Superior temporal gyrus (tissue), 1 donor: ENCODE measurements at regions not wholly inside any gene's neighbourhood (a gene's known extent, or its start where the extent isn't known, plus 50 kb on each side); places are given as distances from the start of the nearest gene placed in this dataset.
"Not testable (repeated sequence)": the region's sequence is repeated elsewhere in the genome, so short reads cannot be mapped to it uniquely, and the experiment has no call there.

Experiments used
- DNase-seq: peaks from one replicate; pipeline ENCODE4 v3.0.0-alpha.2; 2016; ENCODE audit errors: extremely low spot score

DNA sequence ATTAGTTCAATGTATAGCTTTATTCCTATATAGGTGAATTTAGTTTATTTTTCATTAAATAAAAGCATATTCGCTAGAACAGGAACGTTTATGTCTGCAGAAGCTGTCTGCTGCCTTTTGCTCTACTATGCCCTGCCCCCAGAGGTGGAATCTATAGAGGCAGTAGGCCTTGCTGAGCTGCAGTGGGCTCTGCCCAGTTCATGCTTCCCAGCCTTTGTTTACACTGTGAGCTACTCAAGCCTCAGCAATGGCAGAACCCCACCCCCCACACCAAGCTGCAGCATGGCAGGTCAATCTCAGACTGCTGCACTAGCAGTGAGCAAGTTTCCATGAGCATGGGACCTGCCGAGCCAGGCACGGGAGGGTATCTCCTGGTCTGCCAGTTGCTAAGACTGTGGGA is 473.3 kb upstream of the CCNG1 start:
- not testable (repeated sequence) for DNase-seq

DNA sequence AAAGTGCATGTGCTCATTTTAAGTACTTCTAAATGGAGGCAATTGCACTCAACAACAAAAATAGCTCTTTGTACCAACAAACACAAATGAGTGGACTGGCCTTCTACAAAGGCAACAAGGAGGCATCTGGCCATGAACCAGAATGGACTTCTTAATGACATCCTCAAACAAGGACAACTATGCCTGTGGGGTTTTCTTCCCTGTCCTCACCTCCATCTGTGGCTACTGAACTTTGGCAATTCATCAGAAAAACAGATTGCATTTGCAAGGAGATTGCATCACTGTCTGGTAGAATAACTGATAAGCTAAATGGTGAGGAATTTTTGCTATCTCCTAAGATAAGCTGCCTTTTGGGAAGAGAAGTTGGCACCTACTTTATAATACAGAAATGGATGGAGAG is 447.3 kb upstream of the CCNG1 start:
- DNase-seq: no peak

DNA sequence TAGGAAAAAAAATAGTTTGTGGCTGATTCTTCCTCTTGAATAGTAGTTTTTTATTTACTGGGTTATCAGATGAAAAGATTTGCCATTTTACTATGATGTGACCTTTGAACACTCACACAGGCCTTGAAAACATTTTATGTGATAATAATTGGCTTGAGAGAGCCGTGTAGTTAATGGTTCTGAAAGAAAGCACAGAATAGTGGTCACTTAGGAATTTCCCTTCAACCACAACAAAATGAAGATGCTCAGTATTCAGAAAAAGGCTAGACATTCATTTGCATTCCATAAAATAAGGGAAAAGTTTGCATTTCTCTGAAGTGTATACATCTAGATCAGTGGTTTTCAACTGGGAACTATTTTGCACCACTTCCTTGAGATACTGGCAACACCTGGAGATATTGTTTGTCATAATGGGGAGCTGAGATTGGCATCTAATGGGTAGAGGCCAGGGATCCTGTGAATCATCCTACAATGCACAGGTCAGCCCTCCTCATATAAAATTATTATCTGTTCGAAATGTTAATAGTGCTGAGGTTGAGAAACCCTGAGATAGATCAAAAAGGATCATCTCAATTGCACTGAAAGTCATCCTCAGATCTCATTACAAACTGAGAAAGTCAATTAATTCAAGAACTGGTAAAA is 446.4 kb upstream of the CCNG1 start:
- no peak for DNase-seq

DNA sequence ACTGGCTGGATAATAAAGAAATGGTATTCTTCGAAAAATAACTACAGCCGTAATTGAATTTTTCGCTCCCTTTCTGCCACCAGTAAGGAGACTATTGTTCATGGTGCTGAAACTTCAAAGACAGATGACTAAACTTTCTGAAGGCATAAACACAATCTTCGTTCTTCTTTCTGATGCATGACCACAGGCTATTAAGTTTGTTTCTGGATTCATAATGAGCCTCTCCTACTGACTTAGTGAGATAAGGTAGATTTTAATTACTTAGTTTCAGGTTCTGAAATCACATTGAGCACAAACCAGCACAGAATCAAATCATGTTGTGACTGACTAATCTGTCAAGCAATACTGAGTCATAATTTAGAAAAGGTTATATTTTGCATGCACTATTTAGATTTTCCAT is 441.8 kb upstream of the CCNG1 start:
- no peak for DNase-seq

DNA sequence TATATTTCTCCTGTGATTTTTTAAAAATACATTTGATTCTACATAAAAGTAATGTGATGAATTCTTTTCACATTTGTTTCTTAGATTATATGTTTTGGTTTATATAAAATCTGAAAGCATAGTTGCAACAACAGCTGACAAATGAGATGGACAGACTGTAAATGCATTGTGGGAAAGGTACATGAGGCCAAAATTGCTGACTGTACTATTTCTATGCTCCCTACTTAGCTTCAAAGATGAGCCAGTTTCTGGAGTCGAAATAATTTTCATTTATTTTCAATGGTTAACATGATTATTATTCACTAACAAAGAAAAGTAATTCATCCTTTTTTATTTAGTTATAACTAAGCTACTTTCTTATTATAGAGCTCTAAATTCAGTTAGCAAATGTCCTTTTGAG is 441.3 kb upstream of the CCNG1 start:
- no peak for DNase-seq

DNA sequence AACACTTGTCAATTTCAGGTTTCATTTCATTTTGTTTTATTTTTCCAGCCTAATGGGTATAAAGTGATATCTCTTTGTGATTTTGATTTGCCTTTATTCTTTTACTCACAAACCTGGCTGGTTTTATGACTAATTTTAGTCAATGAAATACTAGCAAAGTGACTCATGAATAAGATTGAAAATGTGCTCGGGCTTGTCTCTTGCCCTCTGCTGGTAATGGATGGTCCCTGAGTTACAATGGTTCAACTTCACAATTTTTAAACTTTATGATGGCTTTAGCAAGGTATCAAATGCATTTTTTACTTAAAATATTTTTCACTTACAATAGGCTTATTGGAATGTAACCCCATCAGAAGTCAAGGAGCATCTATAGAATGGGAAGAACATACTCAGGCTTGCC is 431.4 kb upstream of the CCNG1 start:
- DNase-seq: no peak

DNA sequence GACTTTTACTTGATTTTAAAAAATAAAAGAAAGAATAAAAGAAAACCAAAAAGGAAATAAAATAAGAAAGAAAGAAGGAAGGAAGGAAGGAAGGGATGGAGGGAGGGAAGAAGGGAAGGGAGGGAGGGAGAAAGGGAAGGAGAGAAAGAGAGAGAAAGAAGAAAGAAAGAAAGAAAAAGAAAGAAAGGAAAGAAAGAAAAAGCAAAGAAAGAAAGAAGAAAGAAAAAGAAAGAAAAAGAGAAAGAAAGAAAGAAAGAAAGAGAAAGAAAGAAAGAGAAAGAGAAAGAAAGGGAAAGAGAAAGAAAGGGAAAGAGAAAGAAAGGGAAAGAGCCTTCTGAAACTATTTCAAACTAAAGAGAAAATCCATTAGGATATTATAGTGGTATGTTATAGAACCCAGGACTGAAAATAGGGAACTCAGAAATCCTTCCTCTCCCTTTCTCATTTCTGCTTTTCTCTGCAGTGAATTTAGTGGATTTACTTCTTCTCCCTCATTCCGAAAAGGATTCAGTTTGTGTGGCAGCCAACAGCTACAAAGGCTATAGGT is 414.7 kb upstream of the CCNG1 start:
- no peak for DNase-seq

DNA sequence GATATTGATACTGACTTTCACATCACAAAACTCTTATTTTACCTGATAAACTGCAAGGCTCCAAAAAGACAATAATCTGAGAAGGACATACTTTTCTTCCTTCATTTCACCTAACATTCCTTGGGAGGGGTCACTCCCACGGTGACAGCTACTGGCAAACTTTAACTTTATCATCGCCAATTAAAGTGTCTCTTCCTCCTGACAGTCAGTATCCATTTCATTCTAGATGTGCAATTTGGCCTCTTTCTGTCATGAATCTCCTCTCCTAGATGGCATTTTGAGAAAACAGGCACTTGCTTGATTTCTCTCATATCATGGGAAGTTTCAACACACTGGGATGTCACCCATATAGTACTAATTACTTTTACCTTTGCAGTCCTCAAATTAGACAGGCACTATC is 413.5 kb upstream of the CCNG1 start:
- no peak for DNase-seq

DNA sequence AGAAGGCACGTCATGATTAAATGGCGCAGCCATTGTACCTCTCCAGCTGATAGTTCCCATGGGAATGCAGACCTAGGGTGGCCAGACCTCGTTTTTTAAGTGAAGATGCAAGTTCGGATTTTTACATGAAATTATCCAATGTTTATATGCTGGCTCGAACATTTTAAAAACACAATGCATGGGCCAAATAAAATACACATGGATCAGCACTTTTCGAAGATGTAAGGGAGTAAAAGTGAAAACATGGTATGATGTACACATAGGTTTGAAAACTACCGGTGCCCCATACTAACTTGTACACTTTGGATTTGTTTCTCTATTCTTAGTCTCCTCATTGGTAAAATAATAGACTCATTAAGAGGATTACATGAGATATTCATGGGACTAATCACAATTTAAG is 412.5 kb upstream of the CCNG1 start:
- DNase-seq: no peak

DNA sequence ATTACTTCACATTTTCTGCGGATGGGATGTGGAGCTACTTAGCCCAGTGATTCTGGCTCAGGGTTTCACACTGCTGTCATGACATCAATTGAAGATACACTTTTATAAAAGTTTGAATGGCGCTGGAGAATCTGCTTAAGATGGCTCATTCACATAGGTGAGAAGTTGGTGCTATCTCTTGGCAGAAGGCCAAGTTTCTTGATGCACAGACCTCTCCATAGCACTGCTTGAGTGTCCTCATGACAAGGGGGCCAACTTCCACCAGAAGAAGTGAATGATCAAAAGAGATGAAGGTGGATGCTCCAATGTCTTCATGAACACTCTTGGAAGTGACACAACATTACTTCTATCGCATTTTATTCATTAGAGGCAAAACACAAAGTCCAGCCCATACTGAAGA is 403.7 kb upstream of the CCNG1 start:
- DNase-seq: no peak

DNA sequence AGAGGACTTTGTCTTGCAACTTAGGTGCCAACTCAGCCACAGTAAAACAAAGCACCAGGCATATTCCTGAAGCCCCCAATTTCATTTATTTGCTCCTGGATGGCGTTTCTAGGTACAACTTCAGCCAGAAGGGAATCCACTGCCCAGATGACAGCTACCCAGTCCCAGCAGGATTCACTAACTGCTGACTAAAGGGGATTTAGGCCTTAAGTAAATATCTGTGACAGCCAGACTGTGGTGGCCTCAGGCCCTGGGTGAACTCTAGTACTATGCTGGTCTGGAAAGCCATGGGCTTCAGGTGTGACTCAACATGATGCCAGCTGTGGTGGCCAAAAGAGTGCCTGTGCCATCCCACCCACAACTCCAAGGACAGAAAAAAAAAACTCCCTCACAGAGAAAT is 396.1 kb upstream of the CCNG1 start:
- DNase-seq: no peak

DNA sequence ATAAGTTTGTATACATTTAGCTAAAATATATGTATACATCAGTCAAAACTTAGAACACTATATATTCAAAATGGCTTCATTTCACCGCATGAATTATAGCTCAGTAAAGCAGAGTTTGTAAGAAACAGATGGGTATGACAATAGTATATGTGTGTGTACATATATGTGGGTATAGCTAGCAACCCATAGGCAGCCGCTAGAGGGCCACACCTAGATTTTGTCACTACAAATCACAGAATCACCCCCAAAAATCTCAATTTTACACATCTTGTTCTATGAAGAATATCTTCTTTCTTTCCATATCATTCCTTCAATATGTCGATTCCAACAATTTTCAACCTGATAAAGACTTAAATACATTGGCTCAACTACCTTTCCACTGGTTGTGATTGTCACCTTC is 357.8 kb upstream of the CCNG1 start:
- no peak for DNase-seq

DNA sequence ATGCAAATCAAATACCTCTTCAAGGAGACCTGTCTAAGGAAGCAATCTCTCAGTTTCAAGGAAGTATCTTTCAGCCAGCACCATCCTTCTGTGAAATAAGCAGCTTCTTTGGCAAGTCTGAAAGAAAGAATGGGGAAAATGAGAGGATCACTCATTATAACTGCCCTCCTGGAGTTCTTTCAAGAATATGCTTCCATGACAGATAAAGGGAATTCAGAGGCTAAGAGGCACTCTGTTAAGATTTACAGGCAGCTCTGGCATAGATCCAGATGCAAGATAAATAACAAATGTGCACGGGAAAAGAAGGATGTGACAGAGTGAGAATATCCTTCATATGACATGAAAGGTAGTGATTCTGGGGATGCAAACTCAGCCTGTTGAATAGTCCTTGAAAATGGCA is 348.2 kb upstream of the CCNG1 start:
- DNase-seq: no peak

DNA sequence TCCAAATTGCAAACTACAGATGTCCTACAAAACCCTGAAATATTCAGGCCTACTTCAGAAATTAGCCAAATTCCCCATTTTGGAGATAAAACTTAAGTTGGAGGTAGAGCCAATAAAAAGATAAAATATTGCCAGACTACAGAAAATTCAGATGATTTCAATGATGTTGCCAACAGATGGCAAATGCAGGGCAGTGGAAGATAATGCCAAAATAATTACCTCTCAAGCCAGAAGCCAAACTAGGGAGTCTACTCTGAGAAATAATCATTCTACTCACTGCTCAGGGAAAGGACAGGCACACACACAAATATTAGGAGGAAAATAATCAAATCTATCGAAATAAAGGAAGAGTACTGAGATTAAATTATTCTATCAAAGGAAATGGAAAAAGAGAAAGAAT is 347.5 kb upstream of the CCNG1 start:
- no peak for DNase-seq

DNA sequence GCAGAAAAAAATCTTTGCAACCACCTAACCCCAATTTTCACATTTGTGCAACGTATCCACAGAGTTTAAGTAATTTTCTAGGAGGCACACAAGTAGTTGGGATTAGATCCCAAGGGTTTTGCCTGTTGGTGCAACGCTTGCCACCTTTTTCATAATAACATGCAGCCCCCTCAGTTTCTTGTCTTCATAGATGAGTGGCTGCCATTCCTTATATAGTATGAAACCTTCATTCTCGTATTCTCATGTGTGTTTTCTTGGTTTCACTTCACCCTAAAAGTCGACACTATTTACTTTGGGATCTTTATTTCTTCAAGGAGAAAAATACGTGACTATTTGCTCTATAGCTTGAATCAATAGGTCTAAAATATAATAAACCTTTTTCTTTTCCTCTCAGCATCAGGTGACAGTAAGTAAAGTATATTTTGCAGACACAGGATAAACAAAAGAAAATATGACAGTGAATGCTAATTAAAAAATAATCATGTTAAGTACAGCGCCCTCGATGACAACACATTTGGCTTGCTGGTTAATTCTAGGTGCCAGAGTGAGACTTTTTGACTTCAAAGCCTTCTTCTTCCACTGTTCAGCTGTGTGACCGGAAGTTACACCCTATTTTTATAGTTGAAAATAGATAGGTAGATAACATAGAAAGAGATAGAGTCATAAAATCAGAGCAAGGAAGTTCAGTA is 342.8 kb upstream of the CCNG1 start:
- no peak for DNase-seq

DNA sequence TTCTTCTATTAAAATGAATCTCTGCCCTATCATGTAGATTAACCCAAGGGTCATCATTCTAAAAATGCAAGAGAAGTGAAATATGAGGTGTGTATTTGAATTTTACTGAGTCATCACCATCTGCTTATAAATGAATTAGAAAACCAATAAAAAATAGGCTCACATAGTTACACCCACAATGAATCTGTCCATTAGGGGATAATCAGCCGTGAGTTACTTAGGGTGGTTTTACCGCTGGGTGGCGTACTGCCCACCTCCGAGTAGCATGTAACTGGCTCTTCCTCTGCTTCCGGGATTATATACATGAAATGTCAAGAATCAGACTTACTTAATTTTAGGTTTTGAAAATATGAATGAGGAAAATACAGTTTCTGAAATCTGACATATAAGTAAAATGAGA is 332.9 kb upstream of the CCNG1 start:
- no peak for DNase-seq

DNA sequence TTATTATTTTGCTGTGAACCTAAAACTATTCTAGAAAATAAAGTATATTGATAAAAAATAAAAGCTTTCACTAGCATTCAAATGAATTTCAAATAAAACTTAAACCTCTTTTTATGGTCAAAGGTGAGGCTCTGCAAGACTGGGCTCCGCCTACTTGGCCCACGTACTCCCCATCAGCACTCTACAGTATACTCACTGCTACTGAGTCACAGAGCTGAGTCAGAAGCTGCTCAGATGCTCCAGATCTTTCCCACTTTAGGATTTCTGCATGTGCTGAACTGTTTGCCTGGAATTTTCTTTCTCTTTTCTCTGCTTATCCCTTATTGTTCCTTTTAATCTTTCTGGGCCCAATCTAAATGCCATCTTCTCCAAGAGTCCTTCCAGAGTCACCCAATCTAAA is 331.9 kb upstream of the CCNG1 start:
- DNase-seq: peak; percentile 28

DNA sequence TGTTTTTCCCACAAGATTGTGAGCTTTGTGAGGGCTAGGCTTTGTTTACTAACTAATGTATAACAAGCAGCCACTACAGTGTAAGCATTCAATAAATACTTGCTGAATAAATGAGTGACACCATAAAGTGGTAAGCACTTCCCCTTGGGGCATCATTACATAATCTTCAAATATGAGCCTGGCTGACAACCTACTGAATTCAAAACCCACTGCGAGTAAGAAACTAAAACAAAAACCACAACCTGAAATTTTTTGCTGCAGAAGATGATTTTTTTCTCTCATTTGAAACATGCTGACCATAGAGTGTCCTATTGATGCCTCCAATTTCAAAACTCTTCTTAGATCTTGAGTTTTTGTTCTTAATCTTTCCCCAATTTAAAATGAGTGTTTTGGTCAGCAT is 331.3 kb upstream of the CCNG1 start:
- no peak for DNase-seq

DNA sequence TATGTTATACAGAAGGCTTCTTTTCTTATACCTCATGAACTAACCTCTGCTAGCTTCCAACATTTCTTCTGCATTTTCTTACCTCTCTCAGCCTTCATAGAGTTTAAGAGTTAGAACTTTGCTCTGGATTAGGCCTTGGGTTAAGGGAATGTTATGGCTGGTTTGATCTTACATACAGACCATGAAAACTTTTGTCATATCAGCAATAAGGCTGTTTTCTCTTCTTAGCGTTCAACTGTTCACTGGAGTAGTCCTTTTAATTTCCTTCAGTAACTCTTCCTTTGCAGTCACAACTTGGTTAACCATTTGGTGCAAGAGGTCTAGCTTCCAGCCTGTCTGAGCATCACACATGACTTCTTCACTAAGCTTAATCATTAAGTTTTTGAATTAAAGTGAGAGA is 329.0 kb upstream of the CCNG1 start:
- DNase-seq: no peak

DNA sequence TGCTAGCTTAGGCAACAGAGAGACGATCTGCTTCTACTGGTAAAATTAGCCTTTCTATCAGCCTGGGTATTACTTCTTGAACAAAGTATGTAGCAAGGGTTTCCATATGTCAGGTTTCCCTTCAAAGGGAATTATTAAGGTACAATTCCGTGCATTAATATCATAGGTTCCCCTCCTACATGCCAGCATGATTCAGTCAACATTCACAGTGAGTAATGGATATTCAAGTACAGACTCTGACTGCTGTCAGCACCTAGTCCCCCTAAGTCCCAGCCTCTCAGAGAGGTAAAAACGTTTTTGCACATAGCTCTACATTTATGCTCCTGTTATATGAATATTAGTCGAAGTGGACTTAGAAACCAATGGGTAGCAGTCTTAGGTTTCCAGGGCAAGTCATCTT is 322.4 kb upstream of the CCNG1 start:
- no peak for DNase-seq

DNA sequence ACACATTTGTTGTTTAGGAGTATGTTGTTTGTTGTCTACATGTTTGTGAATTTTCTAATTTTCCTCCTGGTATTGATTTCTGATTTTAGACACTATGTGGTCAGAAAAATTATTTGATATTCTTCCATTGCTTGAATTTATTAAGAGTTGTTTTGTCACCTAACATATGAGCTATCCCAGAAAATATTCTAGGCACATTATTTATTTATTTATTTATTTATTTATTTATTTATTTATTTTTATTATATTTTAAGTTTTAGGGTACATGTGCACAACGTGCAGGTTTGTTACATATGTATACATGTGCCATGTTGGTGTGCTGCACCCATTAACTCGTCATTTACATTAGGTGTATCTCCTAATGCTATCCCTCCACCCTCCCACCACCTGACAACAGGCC is 320.8 kb upstream of the CCNG1 start:
- DNase-seq: not testable (repeated sequence)

DNA sequence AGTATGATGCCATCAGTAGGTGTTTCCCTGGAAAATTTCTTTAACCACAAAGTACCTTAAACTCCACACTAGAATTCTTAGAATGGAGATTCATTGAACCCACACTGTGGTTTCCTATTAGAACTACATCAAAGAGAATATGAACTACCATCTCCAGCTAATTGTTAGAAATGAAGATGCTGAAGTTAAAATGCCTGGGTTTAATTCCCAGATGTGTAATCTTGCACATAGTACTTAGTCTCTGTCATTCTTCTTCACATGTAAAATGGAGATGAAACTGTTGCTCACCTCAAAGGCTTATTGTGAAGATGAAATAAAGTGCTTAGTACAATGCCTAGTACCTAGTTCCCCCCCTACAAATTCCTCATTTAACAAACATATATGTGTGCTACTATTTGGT is 303.3 kb upstream of the CCNG1 start:
- no peak for DNase-seq

DNA sequence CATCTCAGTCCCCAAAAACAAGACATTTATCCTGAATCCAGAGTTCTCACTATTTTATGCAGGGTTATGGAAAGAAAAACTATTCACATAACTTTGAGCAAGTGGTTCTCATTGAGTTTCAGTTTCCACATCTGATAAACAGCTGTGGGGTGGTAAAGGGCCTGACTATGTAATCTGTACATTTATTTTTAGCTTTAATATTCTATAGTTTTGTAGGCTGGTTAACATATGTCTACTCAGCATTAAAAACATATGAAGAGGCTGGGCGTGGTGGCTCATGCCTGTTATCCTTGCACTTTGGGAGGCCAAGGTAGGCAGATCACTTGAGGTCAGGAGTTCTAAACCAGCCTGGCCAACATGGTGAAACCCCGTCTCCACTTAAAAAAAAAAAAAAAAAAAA is 301.5 kb upstream of the CCNG1 start:
- no peak for DNase-seq

DNA sequence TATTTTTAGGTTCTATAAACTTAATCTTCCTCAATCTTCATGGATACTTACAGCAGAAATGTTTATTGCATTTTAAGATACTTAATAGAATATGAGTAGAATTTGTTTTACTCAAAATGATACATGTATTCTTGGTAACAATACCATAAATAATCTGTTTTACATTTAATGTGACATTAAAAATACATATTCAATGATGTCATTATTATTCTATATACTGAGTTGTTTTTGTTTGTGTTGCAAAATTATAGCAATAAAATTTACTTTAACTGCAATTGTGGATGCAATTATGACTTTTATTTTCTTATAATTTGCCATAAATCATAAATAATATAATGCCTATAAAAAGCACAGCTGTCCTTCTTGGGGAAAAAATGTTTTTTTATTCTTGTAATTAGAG is 275.9 kb upstream of the CCNG1 start:
- peak; percentile 3 for DNase-seq
